Central memory CD8-positive, alpha-beta T cell (primary cell): ENCODE measurements at regions not wholly inside any gene's neighbourhood (a gene's known extent, or its start where the extent isn't known, plus 50 kb on each side); places are given as distances from the start of the nearest gene placed in this dataset.

Source experiments
- ATAC-seq: fragments of 150-1000 bp; cut with Tn5 transposase; replicated peaks from 2 replicates; pipeline ENCODE4 v1.10.0; 2022; ENCODE audit warnings: mild to moderate bottlenecking, moderate FRiP score, moderate number of reproducible peaks; ENCODE audit not compliant: poor library complexity, severe bottlenecking; ENCODE audit errors: extremely low read depth
- DNase-seq, 2 donors: peaks; one replicate each; pipeline ENCODE4 v3.0.0; 2021; ENCODE audit warnings: low spot score in 2 of 2
- H3K27ac Mint-ChIP-seq: one replicate; pipeline ENCODE4 v1.8.0; 2022; ENCODE audit warnings: low read depth, mild to moderate bottlenecking, moderate library complexity, mixed read lengths
- H3K27me3 Mint-ChIP-seq: one replicate; pipeline ENCODE4 v1.8.0; 2022; ENCODE audit warnings: mixed read lengths
- H3K36me3 Mint-ChIP-seq: one replicate; pipeline ENCODE4 v1.8.0; 2022; ENCODE audit warnings: mild to moderate bottlenecking, moderate library complexity, mixed read lengths; ENCODE audit not compliant: insufficient read depth
- H3K4me1 Mint-ChIP-seq: one replicate; pipeline ENCODE4 v1.8.0; 2022; ENCODE audit warnings: mixed read lengths
- H3K4me3 Mint-ChIP-seq: one replicate; pipeline ENCODE4 v1.8.0; 2022; ENCODE audit warnings: mild to moderate bottlenecking, moderate library complexity, mixed read lengths
- H3K9me3 Mint-ChIP-seq: one replicate; pipeline ENCODE4 v1.8.0; 2022; ENCODE audit warnings: mixed read lengths

- Mint-ChIP-seq H3K4me1 (no peaks in the 10 kb centered on the region), H3K36me3 (no peaks in the 10 kb centered on the region), H3K9me3 (no peaks in the 10 kb centered on the region), H3K27me3 (no peaks in the 10 kb centered on the region), H3K27ac (no peak overlapping the region), H3K4me3 (no peak overlapping the region)
- ATAC-seq (no peak), DNase-seq (no peak)
Measured at GRCh38 chr12:23186950-23187349, 562.0 kb downstream of the ETNK1 start.

- Mint-ChIP-seq H3K9me3 (no peaks in the 10 kb centered on the region), H3K4me1 (no peaks in the 10 kb centered on the region), H3K27me3 (no peaks in the 10 kb centered on the region), H3K27ac (no peak overlapping the region), H3K4me3 (no peak overlapping the region), H3K36me3 (no peaks in the 10 kb centered on the region)
- DNase-seq = no peak
- ATAC-seq = no peak
Measured at GRCh38 chr12:23193552-23193951, 568.6 kb downstream of the ETNK1 start.

- Mint-ChIP-seq H3K27me3 (peaks cover 16% of the 10 kb centered on the region), H3K36me3 (no peaks in the 10 kb centered on the region), H3K9me3 (no peaks in the 10 kb centered on the region), H3K4me1 (no peaks in the 10 kb centered on the region), H3K4me3 (no peak overlapping the region), H3K27ac (no peak overlapping the region)
- ATAC-seq = no peak
- DNase-seq = no peak
Measured at GRCh38 chr12:23197266-23197665, 572.3 kb downstream of the ETNK1 start.

GRCh38 chr12:23202728-23203127 is 577.8 kb downstream of the ETNK1 start:
- no peak overlapping the region for H3K27ac Mint-ChIP-seq
- H3K4me1 Mint-ChIP-seq = no peaks in the 10 kb centered on the region
- H3K27me3 Mint-ChIP-seq = peaks cover 16% of the 10 kb centered on the region
- ATAC-seq (no peak), DNase-seq (no peak)
- H3K36me3 Mint-ChIP-seq = no peaks in the 10 kb centered on the region
- H3K4me3 Mint-ChIP-seq = no peak overlapping the region
- no peaks in the 10 kb centered on the region for H3K9me3 Mint-ChIP-seq

GRCh38 chr12:23204933-23205778 is 580.2 kb downstream of the ETNK1 start:
- Mint-ChIP-seq H3K4me3 (no peak overlapping the region), H3K4me1 (no peaks in the 10 kb centered on the region), H3K9me3 (no peaks in the 10 kb centered on the region), H3K36me3 (no peaks in the 10 kb centered on the region), H3K27ac (no peak overlapping the region), H3K27me3 (peaks cover 16% of the 10 kb centered on the region)
- no peak for ATAC-seq
- DNase-seq = no peak

- H3K27ac Mint-ChIP-seq = no peak overlapping the region
- H3K36me3 Mint-ChIP-seq = no peaks in the 10 kb centered on the region
- peaks cover under 1% of the 10 kb centered on the region for H3K9me3 Mint-ChIP-seq
- H3K4me1 Mint-ChIP-seq = no peaks in the 10 kb centered on the region
- DNase-seq (no peak), ATAC-seq (no peak)
- H3K4me3 Mint-ChIP-seq = no peak overlapping the region
- no peaks in the 10 kb centered on the region for H3K27me3 Mint-ChIP-seq
Measured at GRCh38 chr12:23209793-23210192, 584.8 kb downstream of the ETNK1 start.

- Mint-ChIP-seq H3K9me3 (peaks cover 8% of the 10 kb centered on the region), H3K4me3 (no peak overlapping the region), H3K27me3 (no peaks in the 10 kb centered on the region), H3K36me3 (no peaks in the 10 kb centered on the region), H3K4me1 (no peaks in the 10 kb centered on the region), H3K27ac (no peak overlapping the region)
- DNase-seq (no peak), ATAC-seq (no peak)
Measured at GRCh38 chr12:23210573-23210972, 585.6 kb downstream of the ETNK1 start.

GRCh38 chr12:23211384-23212320 is 586.7 kb downstream of the ETNK1 start:
- no peak for DNase-seq
- Mint-ChIP-seq H3K4me1 (no peaks in the 10 kb centered on the region), H3K9me3 (peaks cover 9% of the 10 kb centered on the region), H3K4me3 (no peak overlapping the region), H3K27ac (no peak overlapping the region), H3K27me3 (no peaks in the 10 kb centered on the region), H3K36me3 (no peaks in the 10 kb centered on the region)
- no peak for ATAC-seq

GRCh38 chr12:23217158-23217557 is 592.2 kb downstream of the ETNK1 start:
- H3K9me3 Mint-ChIP-seq = peaks cover 9% of the 10 kb centered on the region
- H3K27me3 Mint-ChIP-seq = no peaks in the 10 kb centered on the region
- ATAC-seq (no peak), DNase-seq (no peak)
- no peaks in the 10 kb centered on the region for H3K36me3 Mint-ChIP-seq
- no peak overlapping the region for H3K4me3 Mint-ChIP-seq
- no peak overlapping the region for H3K27ac Mint-ChIP-seq
- H3K4me1 Mint-ChIP-seq = no peaks in the 10 kb centered on the region

GRCh38 chr12:23217667-23218066 is 592.7 kb downstream of the ETNK1 start:
- ATAC-seq = no peak
- H3K36me3 Mint-ChIP-seq = no peaks in the 10 kb centered on the region
- H3K27ac Mint-ChIP-seq = no peak overlapping the region
- H3K4me3 Mint-ChIP-seq = no peak overlapping the region
- H3K4me1 Mint-ChIP-seq = no peaks in the 10 kb centered on the region
- no peaks in the 10 kb centered on the region for H3K27me3 Mint-ChIP-seq
- peaks cover 9% of the 10 kb centered on the region for H3K9me3 Mint-ChIP-seq
- DNase-seq = no peak

GRCh38 chr12:23221066-23221465 is 596.1 kb downstream of the ETNK1 start:
- DNase-seq = no peak
- no peaks in the 10 kb centered on the region for H3K36me3 Mint-ChIP-seq
- H3K9me3 Mint-ChIP-seq = no peaks in the 10 kb centered on the region
- ATAC-seq = no peak
- no peak overlapping the region for H3K4me3 Mint-ChIP-seq
- H3K27me3 Mint-ChIP-seq = no peaks in the 10 kb centered on the region
- H3K27ac Mint-ChIP-seq = no peak overlapping the region
- no peaks in the 10 kb centered on the region for H3K4me1 Mint-ChIP-seq

- Mint-ChIP-seq H3K27me3 (no peaks in the 10 kb centered on the region), H3K4me3 (no peak overlapping the region), H3K36me3 (no peaks in the 10 kb centered on the region), H3K4me1 (no peaks in the 10 kb centered on the region), H3K9me3 (no peaks in the 10 kb centered on the region), H3K27ac (no peak overlapping the region)
- no peak for DNase-seq
- no peak for ATAC-seq
Measured at GRCh38 chr12:23221926-23222325, 597.0 kb downstream of the ETNK1 start.

GRCh38 chr12:23222801-23223200 is 597.8 kb downstream of the ETNK1 start:
- H3K4me3 Mint-ChIP-seq = no peak overlapping the region
- H3K27me3 Mint-ChIP-seq = no peaks in the 10 kb centered on the region
- ATAC-seq (no peak), DNase-seq (no peak)
- no peaks in the 10 kb centered on the region for H3K9me3 Mint-ChIP-seq
- H3K4me1 Mint-ChIP-seq = no peaks in the 10 kb centered on the region
- no peaks in the 10 kb centered on the region for H3K36me3 Mint-ChIP-seq
- no peak overlapping the region for H3K27ac Mint-ChIP-seq
